GM12878 (cell line): ENCODE measurements at regions not wholly inside any gene's neighbourhood (a gene's known extent, or its start where the extent isn't known, plus 50 kb on each side); places are given as distances from the start of the nearest gene placed in this dataset.
A peak's percentile ranks its signal among the peaks of the same experiment; 100 is the strongest.

ENCODE experiments used
- ATAC-seq: fragments of 200-7000 bp; cut with Tn5 transposase; 3 replicates; pipeline ENCODE4 v1.9.1; 2020; ENCODE audit warnings: mild to moderate bottlenecking, moderate library complexity
- BruUV-seq: library from RNA; stranded (reverse); fragments of 400-500 nt; replicated peaks from 2 replicates; lab custom pipeline; 2021; lab: Mats Ljungman, UMichigan
- CTCF ChIA-PET: fragments of 300-600 bp; sonication (Branson Sonifier 250); formaldehyde crosslinking; extraction: SDS; loops from one replicate; lab custom pipeline; 2021; ENCODE audit warnings: inconsistent platforms; lab: Yijun Ruan, JAX
- POLR2A ChIA-PET: fragments of 350-600 bp; formaldehyde crosslinking; extraction: SDS; loops from one replicate; lab custom pipeline; 2021; ENCODE audit warnings: inconsistent platforms; lab: Charles Lee
- RAD21 ChIA-PET: fragments of 300-600 bp; sonication (Branson Sonifier 250); formaldehyde crosslinking; loops from one replicate; lab custom pipeline; 2023; ENCODE audit warnings: antibody characterized with exemption; ENCODE audit not compliant: unreplicated experiment; lab: Charles Lee
- SMC1A ChIA-PET: fragments of 300-600 bp; sonication (Branson Sonifier 250); formaldehyde crosslinking; loops from one replicate; lab custom pipeline; 2023; ENCODE audit not compliant: unreplicated experiment, uncharacterized antibody; lab: Charles Lee
- DNase-seq: peaks from one replicate; pipeline ENCODE4 v3.0.0-alpha.2; 2011; ENCODE audit warnings: low read depth, low spot score
- FAIRE-seq: peaks from 3 replicates; lab custom pipeline; 2011; peaks lifted over from hg19 to GRCh38; lab: Jason Lieb, UNC
- H2AFZ ChIP-seq: 2 replicates; pipeline ENCODE4 v1.6.0; 2011; ENCODE audit warnings: low read depth, low read length, control low read depth; ENCODE audit not compliant: control insufficient read depth
- H3K27ac ChIP-seq: 2 replicates; pipeline ENCODE4 v1.5.1; 2011; ENCODE audit warnings: control low read depth; ENCODE audit not compliant: control insufficient read depth, insufficient read depth
- H3K27me3 ChIP-seq, 2 experiments: replicated peaks in 1 of 2; 2 replicates each; pipeline versions ENCODE4 v1.6.0 to v1.6.1; 2011; ENCODE audit warnings: low read length in 1 of 2; ENCODE audit not compliant: control insufficient read depth in 2 of 2, insufficient read depth in 2 of 2
- H3K36me3 ChIP-seq, 2 experiments: 2 replicates each; pipeline ENCODE4 v1.5.1; 2011; ENCODE audit warnings: low read length in 1 of 2; ENCODE audit not compliant: control insufficient read depth in 2 of 2, insufficient read depth in 2 of 2
- H3K4me1 ChIP-seq: 2 replicates; pipeline ENCODE4 v1.6.1; 2011; ENCODE audit warnings: mild to moderate bottlenecking, low read length, moderate library complexity, mixed read lengths; ENCODE audit not compliant: control insufficient read depth, insufficient read depth
- H3K4me2 ChIP-seq: 2 replicates; pipeline ENCODE4 v1.6.0; 2011; ENCODE audit warnings: control low read depth; ENCODE audit not compliant: control insufficient read depth, insufficient read depth
- H3K4me3 ChIP-seq: fragments of 200-600 bp; sonication (generic); 2 replicates; pipeline ENCODE4 v1.5.1; 2016
- H3K79me2 ChIP-seq: 2 replicates; pipeline ENCODE4 v1.6.0; 2011; ENCODE audit warnings: low read length; ENCODE audit not compliant: control insufficient read depth, insufficient read depth
- H3K9ac ChIP-seq: 2 replicates; pipeline ENCODE4 v1.8.0; 2011; ENCODE audit warnings: low read length, control low read depth, mixed read lengths; ENCODE audit not compliant: control insufficient read depth, insufficient read depth
- H3K9me3 ChIP-seq: replicated peaks from 3 replicates; pipeline ENCODE4 v1.5.1; 2011; ENCODE audit warnings: mild to moderate bottlenecking, low read length; ENCODE audit not compliant: control insufficient read depth, insufficient read depth
- H4K20me1 ChIP-seq: 2 replicates; pipeline ENCODE4 v1.6.0; 2011; ENCODE audit not compliant: control insufficient read depth, insufficient read depth
- JUNB ChIP-seq: IDR thresholded peaks from 2 replicates; pipeline ENCODE4 v1.6.1; 2016; ENCODE audit warnings: antibody characterized with exemption, mild to moderate bottlenecking
- MTA2 ChIP-seq: fragments of 450-650 bp; IDR thresholded peaks from 2 replicates; pipeline ENCODE4 v1.6.1; 2016; ENCODE audit warnings: low read depth, mild to moderate bottlenecking, moderate library complexity
- SIN3A ChIP-seq: IDR thresholded peaks from 2 replicates; pipeline ENCODE4 v1.6.1; 2012; ENCODE audit warnings: low read depth, low read length, improper control_type of control experiment
- YY1 ChIP-seq: IDR thresholded peaks from 2 replicates; pipeline ENCODE4 v1.6.1; 2011; ENCODE audit warnings: low read depth, mild to moderate bottlenecking, low read length
- ZBTB33 ChIP-seq: fragments of 450-650 bp; IDR thresholded peaks from 2 replicates; pipeline ENCODE4 v1.6.1; 2017; ENCODE audit warnings: mild to moderate bottlenecking
- ZNF207 ChIP-seq: fragments of 450-650 bp; IDR thresholded peaks from 2 replicates; pipeline ENCODE4 v1.6.1; 2014; ENCODE audit warnings: antibody characterized with exemption, mild to moderate bottlenecking, borderline replicate concordance
- ZNF24 ChIP-seq: fragments of 450-650 bp; IDR thresholded peaks from 2 replicates; pipeline ENCODE4 v1.6.1; 2017; ENCODE audit warnings: antibody characterized with exemption, mild to moderate bottlenecking
- ZNF687 ChIP-seq: fragments of 450-650 bp; IDR thresholded peaks from 2 replicates; pipeline ENCODE4 v1.6.1; 2017; ENCODE audit warnings: mild to moderate bottlenecking, moderate library complexity
- WGBS: methylation state at CpG from one replicate; pipeline ENCODE4 v1.1.6; 2016; ENCODE audit warnings: low lambda C conversion rate; ENCODE audit not compliant: insufficient replicate concordance, insufficient coverage; ENCODE audit errors: missing lambda C conversion rate; 5-methylcytosine and 5-hydroxymethylcytosine counted together
- in situ Hi-C: fragments of 300-500 bp; cut with MboI; formaldehyde crosslinking; loops from 9 replicates; pipeline ENCODE4 v1.14.3; 2018; ENCODE audit warnings: mixed read lengths
- intact Hi-C: fragments of 100-400 bp; cut with micrococcal nuclease; formaldehyde crosslinking; loops from one replicate; pipeline ENCODE4 v1.14.2; 2022; ENCODE audit not compliant: unreplicated experiment

- no peak for TF ChIP-seq ZNF687
Observed at GRCh38 chr12:66744461-66744860, 65.6 kb upstream of the GRIP1 start (continued).

DNA sequence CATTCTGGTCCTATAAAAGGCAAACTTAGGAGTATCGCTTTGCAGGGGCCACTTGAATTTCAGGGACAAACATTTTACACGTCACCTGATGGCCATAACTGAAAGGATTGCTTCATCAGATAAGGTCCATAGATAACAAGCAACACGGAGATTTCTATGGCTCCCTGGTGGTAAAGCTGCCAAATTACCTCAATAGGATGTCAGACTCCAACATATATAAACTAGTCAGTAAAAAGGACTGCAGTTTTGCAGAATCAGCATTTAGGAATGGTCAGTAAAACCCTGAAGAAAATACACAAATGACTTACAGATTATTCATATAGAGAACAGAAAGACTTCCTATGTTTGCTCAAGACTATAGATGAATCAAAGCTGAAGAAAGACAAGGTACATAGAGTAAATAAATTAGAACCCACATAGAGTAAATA, 66.1 kb upstream of the GRIP1 start:
- CTCF ChIA-PET = no interaction called here
- Histone ChIP-seq H3K9me3 (no peaks in the 10 kb centered on the region), H4K20me1 (no peaks in the 10 kb centered on the region), H2AFZ (no peak overlapping the region), H3K79me2 (no peaks in the 10 kb centered on the region)
- SMC1A ChIA-PET = interaction anchor here (0.8 kb wide), 1 partner anchor 9 kb away, joined by 3 read pairs; no protein-coding TSS in a partner anchor
- TF ChIP-seq JUNB = 0 out of 2 replicates have a peak, but pooled peaks have one; percentile 7
- no peak for TF ChIP-seq ZNF24
- TF ChIP-seq SIN3A = no peak
- no peak for TF ChIP-seq MTA2
- no peak for TF ChIP-seq ZNF207
- no peak for TF ChIP-seq YY1
- TF ChIP-seq ZBTB33 = no peak
- TF ChIP-seq, all 136 proteins: peak for 1
- intact Hi-C loops (no loop called here), in situ Hi-C loops (no loop called here)
- FAIRE-seq (no peak), ATAC-seq (no peak), DNase-seq (no peak)
- H3K4me2 ChIP-seq = no peak overlapping the region
- no peaks in the 10 kb centered on the region for H3K36me3 ChIP-seq
- WGBS = 27% methylated on average over 3 of the region's 3 CpGs
- no peaks in the 10 kb centered on the region for H3K4me1 ChIP-seq
- ChIA-PET POLR2A (no interaction called here), RAD21 (no interaction called here)
- no TSS peak for BruUV-seq
- H3K27ac ChIP-seq = no peak overlapping the region
- peaks cover 0 to 2% of the 10 kb centered on the region in 2 experiments; a peak in 1 of 4 replicates for H3K27me3 ChIP-seq
- H3K4me3 ChIP-seq = no peak overlapping the region
- H3K9ac ChIP-seq = no peak overlapping the region
